ENCODE measurements at regions not wholly inside any gene's neighbourhood (a gene's known extent, or its start where the extent isn't known, plus 50 kb on each side); places are given as distances from the start of the nearest gene placed in this dataset.

GRCh38 chr5:1667648-1668140 is 131.9 kb downstream of the MRPL36 start:
- no peaks in the 10 kb centered on the region for H3K79me2 ChIP-seq (ENCODE audit: insufficient read depth, low read length)
- no peaks in the 10 kb centered on the region for H4K20me1 ChIP-seq (ENCODE audit: insufficient read depth, low read length, poor library complexity, severe bottlenecking)
- no peaks in the 10 kb centered on the region for H3K27me3 ChIP-seq (ENCODE audit: insufficient read depth, low read length, poor library complexity, severe bottlenecking)
- no peak overlapping the region for H3K4me2 ChIP-seq (ENCODE audit: low read depth, low read length, poor library complexity, severe bottlenecking)
- TF ChIP-seq, protein P1, sequence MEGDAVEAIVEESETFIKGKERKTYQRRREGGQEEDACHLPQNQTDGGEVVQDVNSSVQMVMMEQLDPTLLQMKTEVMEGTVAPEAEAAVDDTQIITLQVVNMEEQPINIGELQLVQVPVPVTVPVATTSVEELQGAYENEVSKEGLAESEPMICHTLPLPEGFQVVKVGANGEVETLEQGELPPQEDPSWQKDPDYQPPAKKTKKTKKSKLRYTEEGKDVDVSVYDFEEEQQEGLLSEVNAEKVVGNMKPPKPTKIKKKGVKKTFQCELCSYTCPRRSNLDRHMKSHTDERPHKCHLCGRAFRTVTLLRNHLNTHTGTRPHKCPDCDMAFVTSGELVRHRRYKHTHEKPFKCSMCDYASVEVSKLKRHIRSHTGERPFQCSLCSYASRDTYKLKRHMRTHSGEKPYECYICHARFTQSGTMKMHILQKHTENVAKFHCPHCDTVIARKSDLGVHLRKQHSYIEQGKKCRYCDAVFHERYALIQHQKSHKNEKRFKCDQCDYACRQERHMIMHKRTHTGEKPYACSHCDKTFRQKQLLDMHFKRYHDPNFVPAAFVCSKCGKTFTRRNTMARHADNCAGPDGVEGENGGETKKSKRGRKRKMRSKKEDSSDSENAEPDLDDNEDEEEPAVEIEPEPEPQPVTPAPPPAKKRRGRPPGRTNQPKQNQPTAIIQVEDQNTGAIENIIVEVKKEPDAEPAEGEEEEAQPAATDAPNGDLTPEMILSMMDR (conservative IDR thresholded peaks at IDR 0.05; ENCODE audit: low read length) = no peak
- no peak for TF ChIP-seq EZH2phosphoT487 (IDR thresholded peaks at IDR 0.05; ENCODE audit: borderline replicate concordance)
- H2AFZ ChIP-seq (ENCODE audit: low read length) = no peak overlapping the region
- H3K4me1 ChIP-seq (ENCODE audit: insufficient read depth, low read length, poor library complexity, severe bottlenecking) = no peaks in the 10 kb centered on the region
- no peak overlapping the region for H3K4me3 ChIP-seq (ENCODE audit: low read length, poor library complexity, severe bottlenecking)
- no peaks in the 10 kb centered on the region for H3F3A ChIP-seq (ENCODE audit: low read depth)
- H3K9ac ChIP-seq (ENCODE audit: low read depth, low read length, poor library complexity, severe bottlenecking) = no peak overlapping the region
- no peaks in the 10 kb centered on the region for H3K36me3 ChIP-seq (ENCODE audit: insufficient read depth, low read length)
- no peaks in the 10 kb centered on the region for H3K9me3 ChIP-seq (ENCODE audit: insufficient read depth, low read depth, low read length)
- H3K9me2 ChIP-seq (replicated peaks; ENCODE audit: low read depth, low read length) = no peaks in the 10 kb centered on the region

GRCh38 chr5:1666812-1667588 is 132.6 kb downstream of the MRPL36 start:
- no peaks in the 10 kb centered on the region for H3K9me3 ChIP-seq (ENCODE audit: insufficient read depth, low read depth, low read length)
- H3K27me3 ChIP-seq (ENCODE audit: insufficient read depth, low read length, poor library complexity, severe bottlenecking) = no peaks in the 10 kb centered on the region
- H3K4me3 ChIP-seq (ENCODE audit: low read length, poor library complexity, severe bottlenecking) = no peak overlapping the region
- H3K4me1 ChIP-seq (ENCODE audit: insufficient read depth, low read length, poor library complexity, severe bottlenecking) = no peaks in the 10 kb centered on the region
- H3F3A ChIP-seq (ENCODE audit: low read depth) = no peaks in the 10 kb centered on the region
- H3K9me2 ChIP-seq (replicated peaks; ENCODE audit: low read depth, low read length) = no peaks in the 10 kb centered on the region
- no peak overlapping the region for H2AFZ ChIP-seq (ENCODE audit: low read length)
- H3K79me2 ChIP-seq (ENCODE audit: insufficient read depth, low read length) = no peaks in the 10 kb centered on the region
- H3K4me2 ChIP-seq (ENCODE audit: low read depth, low read length, poor library complexity, severe bottlenecking) = no peak overlapping the region
- H3K9ac ChIP-seq (ENCODE audit: low read depth, low read length, poor library complexity, severe bottlenecking) = no peak overlapping the region
- TF ChIP-seq EZH2phosphoT487 (IDR thresholded peaks at IDR 0.05; ENCODE audit: borderline replicate concordance) = no peak
- TF ChIP-seq, protein P1 (conservative IDR thresholded peaks at IDR 0.05; ENCODE audit: low read length) = peak; percentile 29
- no peaks in the 10 kb centered on the region for H4K20me1 ChIP-seq (ENCODE audit: insufficient read depth, low read length, poor library complexity, severe bottlenecking)
- H3K36me3 ChIP-seq (ENCODE audit: insufficient read depth, low read length) = no peaks in the 10 kb centered on the region

GRCh38 chr5:1666221-1666620 is 133.4 kb downstream of the MRPL36 start:
- Histone ChIP-seq H3K9me2 (replicated peaks; ENCODE audit: low read depth, low read length) (no peaks in the 10 kb centered on the region), H3F3A (ENCODE audit: low read depth) (no peaks in the 10 kb centered on the region), H3K4me1 (ENCODE audit: insufficient read depth, low read length, poor library complexity, severe bottlenecking) (no peaks in the 10 kb centered on the region), H3K79me2 (ENCODE audit: insufficient read depth, low read length) (no peaks in the 10 kb centered on the region), H3K36me3 (ENCODE audit: insufficient read depth, low read length) (no peaks in the 10 kb centered on the region), H3K4me3 (ENCODE audit: low read length, poor library complexity, severe bottlenecking) (no peak overlapping the region), H3K27me3 (ENCODE audit: insufficient read depth, low read length, poor library complexity, severe bottlenecking) (no peaks in the 10 kb centered on the region), H3K9ac (ENCODE audit: low read depth, low read length, poor library complexity, severe bottlenecking) (no peak overlapping the region), H3K9me3 (ENCODE audit: insufficient read depth, low read depth, low read length) (no peaks in the 10 kb centered on the region), H3K4me2 (ENCODE audit: low read depth, low read length, poor library complexity, severe bottlenecking) (no peak overlapping the region), H4K20me1 (ENCODE audit: insufficient read depth, low read length, poor library complexity, severe bottlenecking) (no peaks in the 10 kb centered on the region), H2AFZ (ENCODE audit: low read length) (no peak overlapping the region)
- TF ChIP-seq EZH2phosphoT487 (IDR thresholded peaks at IDR 0.05; ENCODE audit: borderline replicate concordance) = no peak
- TF ChIP-seq, protein P1 (conservative IDR thresholded peaks at IDR 0.05; ENCODE audit: low read length) = no peak
